ENCODE measurements at regions not wholly inside any gene's neighbourhood (a gene's known extent, or its start where the extent isn't known, plus 50 kb on each side); places are given as distances from the start of the nearest gene placed in this dataset.

DNA sequence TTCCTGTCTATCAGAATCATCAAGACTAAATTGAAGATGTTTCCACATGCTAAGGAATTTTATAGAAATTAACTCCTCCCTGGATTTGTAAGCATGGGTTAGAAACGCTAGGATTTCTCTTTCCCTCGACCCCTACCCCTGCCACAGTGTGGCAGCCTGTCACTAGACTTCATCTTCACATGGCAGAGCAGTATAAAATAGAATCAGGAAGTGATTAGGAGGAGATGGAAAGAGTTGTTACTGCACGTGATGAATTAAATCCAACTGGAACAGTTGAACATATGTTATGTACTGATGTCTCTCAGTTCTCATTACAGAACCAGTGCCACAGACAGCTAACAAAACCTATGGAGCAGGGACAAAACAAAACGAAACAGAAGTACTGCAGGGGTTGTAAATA is 130.0 kb upstream of the BNIP2 start:
- TF ChIP-seq POLR2A (IDR thresholded peaks at IDR 0.05) (no peak), POLR2AphosphoS5 (IDR thresholded peaks at IDR 0.05) (no peak), CTCF (IDR thresholded peaks at IDR 0.05) (no peak)
